ENCODE measurements at regions not wholly inside any gene's neighbourhood (a gene's known extent, or its start where the extent isn't known, plus 50 kb on each side); places are given as distances from the start of the nearest gene placed in this dataset.
A peak's percentile ranks its signal among the peaks of the same experiment; 100 is the strongest.

DNA sequence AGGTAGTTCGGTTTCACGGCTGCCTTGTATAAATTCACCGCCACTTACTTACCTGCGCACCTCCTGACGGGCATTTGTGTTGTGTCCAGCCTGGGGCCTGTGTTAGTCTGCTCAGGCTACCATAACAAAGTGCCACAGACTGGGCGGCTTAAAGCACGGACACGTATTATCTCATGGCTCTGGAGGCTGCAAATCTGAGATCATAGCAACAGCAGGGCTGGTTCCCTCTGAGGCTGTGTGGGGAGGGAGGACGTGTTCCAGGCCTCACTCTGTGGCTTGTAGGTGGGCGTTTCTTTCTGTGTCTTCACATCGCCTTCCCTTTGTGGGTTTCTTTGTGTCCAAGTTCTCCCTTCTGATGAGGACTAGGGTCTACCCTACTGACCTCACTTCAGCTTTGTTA, 93.5 kb upstream of the FZD10 start:
- H3K36me3 Mint-ChIP-seq (ENCODE audit: low read depth, unreplicated experiment), result peaks cover 4% of the 10 kb centered on the region
- H3K27me3 Mint-ChIP-seq (ENCODE audit: unreplicated experiment), result peaks cover 8% of the 10 kb centered on the region
- no peak overlapping the region for H3K4me3 Mint-ChIP-seq (ENCODE audit: unreplicated experiment)
- no peak for DNase-seq (ENCODE audit: low spot score)
- no peak overlapping the region for H3K27ac Mint-ChIP-seq (ENCODE audit: unreplicated experiment)
- H3K4me1 Mint-ChIP-seq (ENCODE audit: unreplicated experiment), result no peaks in the 10 kb centered on the region
- peaks cover 58% of the 10 kb centered on the region for H3K9me3 Mint-ChIP-seq (ENCODE audit: unreplicated experiment)
- TF ChIP-seq, protein P1, sequence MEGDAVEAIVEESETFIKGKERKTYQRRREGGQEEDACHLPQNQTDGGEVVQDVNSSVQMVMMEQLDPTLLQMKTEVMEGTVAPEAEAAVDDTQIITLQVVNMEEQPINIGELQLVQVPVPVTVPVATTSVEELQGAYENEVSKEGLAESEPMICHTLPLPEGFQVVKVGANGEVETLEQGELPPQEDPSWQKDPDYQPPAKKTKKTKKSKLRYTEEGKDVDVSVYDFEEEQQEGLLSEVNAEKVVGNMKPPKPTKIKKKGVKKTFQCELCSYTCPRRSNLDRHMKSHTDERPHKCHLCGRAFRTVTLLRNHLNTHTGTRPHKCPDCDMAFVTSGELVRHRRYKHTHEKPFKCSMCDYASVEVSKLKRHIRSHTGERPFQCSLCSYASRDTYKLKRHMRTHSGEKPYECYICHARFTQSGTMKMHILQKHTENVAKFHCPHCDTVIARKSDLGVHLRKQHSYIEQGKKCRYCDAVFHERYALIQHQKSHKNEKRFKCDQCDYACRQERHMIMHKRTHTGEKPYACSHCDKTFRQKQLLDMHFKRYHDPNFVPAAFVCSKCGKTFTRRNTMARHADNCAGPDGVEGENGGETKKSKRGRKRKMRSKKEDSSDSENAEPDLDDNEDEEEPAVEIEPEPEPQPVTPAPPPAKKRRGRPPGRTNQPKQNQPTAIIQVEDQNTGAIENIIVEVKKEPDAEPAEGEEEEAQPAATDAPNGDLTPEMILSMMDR (IDR thresholded peaks at IDR 0.05; ENCODE audit: unreplicated experiment), result no peak

DNA sequence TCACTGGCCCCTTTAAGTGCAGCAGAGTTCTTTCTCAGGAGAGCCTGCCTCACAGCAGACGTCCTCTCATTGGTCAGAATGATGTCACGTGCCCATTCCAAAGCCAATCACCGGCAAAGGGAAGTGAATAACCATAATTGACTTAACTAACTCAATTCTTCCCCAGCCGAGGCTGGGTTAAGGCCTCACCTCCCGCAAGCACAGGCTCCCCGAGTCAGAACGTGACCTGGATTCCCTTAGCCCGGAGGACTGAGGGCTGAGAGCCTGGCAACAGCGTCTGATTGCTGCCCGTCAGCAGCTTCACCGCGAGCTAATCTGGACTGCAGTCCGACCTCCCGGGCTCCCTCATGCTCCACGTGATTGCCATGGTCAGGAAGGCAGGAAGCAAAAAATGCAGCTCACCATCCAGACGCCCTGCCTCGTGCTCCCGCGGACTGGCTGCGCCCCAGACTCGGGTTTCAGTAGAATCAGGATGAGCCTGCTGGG, 92.1 kb upstream of the FZD10 start:
- H3K4me1 Mint-ChIP-seq (ENCODE audit: unreplicated experiment), result no peaks in the 10 kb centered on the region
- peaks cover 10% of the 10 kb centered on the region for H3K36me3 Mint-ChIP-seq (ENCODE audit: low read depth, unreplicated experiment)
- H3K27ac Mint-ChIP-seq (ENCODE audit: unreplicated experiment), result no peak overlapping the region
- DNase-seq (ENCODE audit: low spot score), result no peak
- TF ChIP-seq, protein P1 (IDR thresholded peaks at IDR 0.05; ENCODE audit: unreplicated experiment), result no peak
- H3K27me3 Mint-ChIP-seq (ENCODE audit: unreplicated experiment), result peaks cover 8% of the 10 kb centered on the region
- peaks cover 60% of the 10 kb centered on the region for H3K9me3 Mint-ChIP-seq (ENCODE audit: unreplicated experiment)
- no peak overlapping the region for H3K4me3 Mint-ChIP-seq (ENCODE audit: unreplicated experiment)

DNA sequence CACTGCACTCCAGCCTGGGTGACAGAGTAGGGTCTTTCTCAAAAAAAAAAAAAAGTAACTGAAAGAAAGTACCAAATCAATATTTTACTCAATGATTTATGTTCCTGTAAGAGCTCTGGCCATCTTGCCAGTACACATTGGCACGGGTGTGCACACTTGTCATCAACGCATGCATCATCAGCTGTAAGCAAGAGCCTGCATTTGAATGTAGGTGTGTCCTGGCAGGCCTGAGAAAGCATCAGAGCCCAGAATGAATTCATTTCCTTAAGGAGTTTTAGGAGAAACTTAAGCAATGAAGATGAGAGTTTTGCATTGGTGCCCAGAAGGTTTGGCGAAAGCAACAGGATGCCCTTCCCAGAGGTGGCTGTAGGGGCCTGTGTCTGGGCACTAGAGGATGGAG, 88.5 kb upstream of the FZD10 start:
- no peak overlapping the region for H3K27ac Mint-ChIP-seq (ENCODE audit: unreplicated experiment)
- DNase-seq (ENCODE audit: low spot score), result no peak
- TF ChIP-seq, protein P1 (IDR thresholded peaks at IDR 0.05; ENCODE audit: unreplicated experiment), result no peak
- H3K36me3 Mint-ChIP-seq (ENCODE audit: low read depth, unreplicated experiment), result peaks cover 28% of the 10 kb centered on the region
- no peak overlapping the region for H3K4me3 Mint-ChIP-seq (ENCODE audit: unreplicated experiment)
- peaks cover 58% of the 10 kb centered on the region for H3K9me3 Mint-ChIP-seq (ENCODE audit: unreplicated experiment)
- H3K27me3 Mint-ChIP-seq (ENCODE audit: unreplicated experiment), result peaks cover 5% of the 10 kb centered on the region
- no peaks in the 10 kb centered on the region for H3K4me1 Mint-ChIP-seq (ENCODE audit: unreplicated experiment)

DNA sequence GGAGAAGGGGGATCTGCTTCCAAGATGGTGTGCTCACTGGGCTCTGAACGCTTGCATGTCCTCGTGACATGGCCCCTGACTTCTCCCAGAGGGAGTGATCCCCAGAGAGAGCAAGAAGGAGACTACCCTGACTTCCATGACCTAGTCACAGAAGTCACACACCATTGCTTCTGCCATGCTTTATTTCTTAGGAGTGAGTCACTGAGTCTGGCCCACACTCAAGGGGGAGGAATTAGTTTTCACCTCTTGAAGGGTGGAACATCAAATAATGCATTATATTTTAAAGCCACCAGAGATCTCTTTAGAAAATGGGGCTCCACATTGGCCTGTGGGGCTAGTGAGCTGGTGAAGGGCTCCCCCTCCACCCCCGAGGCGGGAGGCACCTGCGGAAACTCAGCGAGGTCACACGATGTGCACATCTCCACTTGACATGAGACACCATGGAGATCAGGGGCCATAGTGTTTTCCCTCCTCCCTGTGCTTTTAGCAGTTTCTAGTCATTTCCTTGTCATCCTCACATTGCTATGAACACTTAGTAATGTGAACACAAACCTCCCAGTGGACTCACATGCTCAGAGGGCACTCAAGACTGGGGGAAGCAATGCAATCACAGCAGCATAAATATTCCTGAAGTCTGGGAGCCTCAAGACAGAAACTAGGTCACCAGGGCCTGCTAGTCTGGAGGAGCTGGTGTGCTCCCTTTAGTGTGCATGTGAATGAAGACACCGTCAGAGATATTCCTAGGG, 87.4 kb upstream of the FZD10 start:
- no peak for DNase-seq (ENCODE audit: low spot score)
- Mint-ChIP-seq H3K36me3 (ENCODE audit: low read depth, unreplicated experiment) (peaks cover 38% of the 10 kb centered on the region), H3K4me1 (ENCODE audit: unreplicated experiment) (no peaks in the 10 kb centered on the region), H3K9me3 (ENCODE audit: unreplicated experiment) (peaks cover 61% of the 10 kb centered on the region), H3K27me3 (ENCODE audit: unreplicated experiment) (peaks cover 3% of the 10 kb centered on the region), H3K27ac (ENCODE audit: unreplicated experiment) (no peak overlapping the region), H3K4me3 (ENCODE audit: unreplicated experiment) (no peak overlapping the region)
- TF ChIP-seq, protein P1 (IDR thresholded peaks at IDR 0.05; ENCODE audit: unreplicated experiment), result no peak

DNA sequence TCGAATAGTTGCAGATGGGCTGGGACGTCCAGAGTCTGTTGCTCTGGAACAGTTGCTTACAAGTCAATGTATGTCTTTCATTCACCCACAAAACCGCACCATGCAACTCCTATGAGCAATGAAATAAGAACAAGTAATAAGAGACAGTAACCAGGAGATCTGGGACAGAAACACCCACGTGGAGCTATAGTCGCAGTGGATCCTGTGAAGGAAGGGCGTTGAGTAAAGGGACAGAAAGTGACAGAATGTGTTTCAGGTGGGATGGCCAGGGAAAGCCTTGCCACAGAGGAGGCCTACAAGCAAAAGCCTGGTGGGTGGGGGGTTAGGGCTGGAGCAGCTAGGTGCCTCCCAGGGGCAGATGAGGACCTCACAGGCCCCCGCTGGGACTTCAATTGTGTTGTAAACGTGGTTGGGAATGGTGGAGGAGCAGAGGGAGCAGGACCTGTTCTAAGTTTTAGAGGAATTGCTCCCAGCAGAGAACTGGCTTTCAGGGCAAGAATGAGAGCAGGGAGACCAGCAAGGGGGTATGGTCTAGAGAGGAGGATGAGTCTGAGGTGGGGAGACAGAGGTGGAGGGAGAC, 86.7 kb upstream of the FZD10 start:
- peaks cover 59% of the 10 kb centered on the region for H3K9me3 Mint-ChIP-seq (ENCODE audit: unreplicated experiment)
- TF ChIP-seq, protein P1 (IDR thresholded peaks at IDR 0.05; ENCODE audit: unreplicated experiment), result no peak
- DNase-seq (ENCODE audit: low spot score), result no peak
- no peaks in the 10 kb centered on the region for H3K4me1 Mint-ChIP-seq (ENCODE audit: unreplicated experiment)
- H3K36me3 Mint-ChIP-seq (ENCODE audit: low read depth, unreplicated experiment), result peaks cover 38% of the 10 kb centered on the region
- no peak overlapping the region for H3K27ac Mint-ChIP-seq (ENCODE audit: unreplicated experiment)
- H3K27me3 Mint-ChIP-seq (ENCODE audit: unreplicated experiment), result peaks cover 3% of the 10 kb centered on the region
- peak overlapping the region; percentile 7 for H3K4me3 Mint-ChIP-seq (ENCODE audit: unreplicated experiment)

Data from endothelial cell (in vitro differentiated cells).